Memory B cell (primary cell): ENCODE measurements at regions not wholly inside any gene's neighbourhood (a gene's known extent, or its start where the extent isn't known, plus 50 kb on each side); places are given as distances from the start of the nearest gene placed in this dataset.

Experiments
- ATAC-seq: fragments of 150-1000 bp; cut with Tn5 transposase; 2 replicates; pipeline ENCODE4 v1.10.0; 2021; ENCODE audit warnings: low read depth, mild to moderate bottlenecking, moderate library complexity
- DNase-seq, 2 donors: peaks; one replicate each; pipeline ENCODE4 v3.0.0; 2022; ENCODE audit warnings: low spot score in 2 of 2
- H3K27ac Mint-ChIP-seq: one replicate; pipeline ENCODE4 v1.8.0; 2022; ENCODE audit warnings: mild to moderate bottlenecking, moderate library complexity, mixed read lengths
- H3K27me3 Mint-ChIP-seq: one replicate; pipeline ENCODE4 v1.8.0; 2022; ENCODE audit warnings: mixed read lengths
- H3K36me3 Mint-ChIP-seq: one replicate; pipeline ENCODE4 v1.8.0; 2022; ENCODE audit warnings: mild to moderate bottlenecking, mixed read lengths
- H3K4me1 Mint-ChIP-seq: one replicate; pipeline ENCODE4 v1.8.0; 2022; ENCODE audit warnings: mixed read lengths
- H3K4me3 Mint-ChIP-seq: one replicate; pipeline ENCODE4 v1.8.0; 2022; ENCODE audit warnings: mild to moderate bottlenecking, moderate library complexity, mixed read lengths
- H3K9me3 Mint-ChIP-seq: one replicate; pipeline ENCODE4 v1.8.0; 2022; ENCODE audit warnings: mixed read lengths

DNA sequence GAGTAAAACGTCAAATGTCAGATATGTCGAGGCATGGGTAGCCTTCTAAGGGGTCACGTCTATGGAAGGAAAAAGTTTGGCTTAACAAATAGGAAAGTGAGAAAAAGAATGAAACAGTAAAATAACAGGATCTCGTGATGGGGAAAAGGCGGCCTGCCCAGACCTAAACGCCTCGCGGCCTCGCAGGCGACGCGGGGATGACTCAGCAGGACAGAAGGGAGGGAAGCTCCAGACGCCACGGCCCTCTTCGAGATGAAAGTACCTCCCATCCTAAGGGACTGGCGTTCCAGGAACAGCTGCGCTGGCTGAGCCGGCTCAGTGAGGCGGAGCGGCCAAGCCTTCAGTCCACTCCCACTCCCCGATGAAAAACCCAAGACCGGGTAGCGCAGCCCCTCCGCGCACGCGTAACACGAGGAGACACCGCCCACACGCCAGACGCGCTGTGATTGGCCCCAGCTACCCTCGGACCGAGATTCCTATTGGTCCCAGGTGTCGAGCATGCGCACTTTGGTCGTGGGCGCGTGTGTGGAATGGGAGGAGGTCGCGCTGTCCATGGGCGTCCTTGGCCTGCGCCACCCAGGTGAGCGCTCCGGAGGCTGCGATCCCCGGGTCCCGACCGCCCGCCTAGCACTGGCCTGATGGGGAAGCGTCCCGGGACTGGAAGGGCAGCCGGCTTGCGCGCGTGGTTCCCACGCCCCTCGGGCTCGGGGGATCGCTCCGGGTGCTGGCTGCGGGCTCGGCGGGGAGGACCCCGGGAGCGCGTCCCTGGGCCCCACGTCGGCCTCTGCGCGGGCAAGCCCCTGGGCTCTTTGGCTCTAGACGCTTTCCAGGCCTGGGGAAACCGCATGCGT, 588.5 kb downstream of the MTRR start:
- Mint-ChIP-seq H3K27me3 (no peaks in the 10 kb centered on the region), H3K27ac (peak overlapping the region; percentile 17), H3K4me1 (peaks cover 6% of the 10 kb centered on the region), H3K4me3 (peak overlapping the region; percentile 82), H3K9me3 (no peaks in the 10 kb centered on the region), H3K36me3 (no peaks in the 10 kb centered on the region)
- peak; percentile 94 for ATAC-seq
- peak; percentile 50 to 61 for DNase-seq

DNA sequence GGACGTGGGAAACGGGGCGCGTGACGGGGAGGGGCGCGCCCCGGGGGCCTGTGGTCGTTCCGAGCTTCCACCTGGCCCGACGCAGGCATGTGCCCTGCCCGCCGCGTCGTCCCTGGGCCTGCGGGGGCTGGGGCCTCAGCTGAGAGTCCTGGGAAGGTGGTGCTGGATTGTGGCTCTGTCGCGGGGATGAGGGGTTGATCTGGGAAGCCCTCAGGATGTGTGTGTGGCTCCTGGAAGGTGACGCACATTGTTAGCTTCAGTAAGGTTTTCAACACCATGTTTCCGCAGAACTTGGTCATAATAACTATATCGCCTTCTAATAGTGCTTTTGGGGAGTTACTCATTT, 589.1 kb downstream of the MTRR start:
- Mint-ChIP-seq H3K4me1 (peaks cover 6% of the 10 kb centered on the region), H3K9me3 (no peaks in the 10 kb centered on the region), H3K27me3 (no peaks in the 10 kb centered on the region), H3K36me3 (no peaks in the 10 kb centered on the region), H3K4me3 (peak overlapping the region; percentile 82), H3K27ac (peak overlapping the region; percentile 17)
- peak; percentile 10 for ATAC-seq
- no peak for DNase-seq

GRCh38 chr5:8461543-8461942, 592.6 kb downstream of the MTRR start:
- no peak overlapping the region for H3K4me3 Mint-ChIP-seq
- ATAC-seq: no peak

DNA sequence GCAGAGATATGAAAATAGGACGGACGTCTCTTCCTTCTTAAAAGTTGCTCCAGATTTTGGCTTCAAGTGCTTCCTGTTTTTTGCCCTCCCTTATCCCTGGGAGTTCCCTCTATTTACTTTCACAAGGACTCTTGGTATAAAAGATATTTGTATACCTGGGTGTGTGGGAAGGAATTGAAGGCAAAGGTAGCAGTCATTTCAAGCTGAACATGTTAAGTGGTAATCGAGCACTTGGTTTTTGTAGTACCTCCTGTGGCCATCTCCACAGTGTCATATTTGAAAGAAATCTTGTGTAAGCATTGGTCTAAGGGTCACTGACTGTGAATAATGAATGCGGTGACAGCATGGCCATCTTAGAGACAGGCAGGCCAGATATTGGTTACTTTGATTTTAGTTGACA, 593.6 kb downstream of the MTRR start:
- no peak overlapping the region for H3K27ac Mint-ChIP-seq
- H3K4me3 Mint-ChIP-seq: no peak overlapping the region
- H3K4me1 Mint-ChIP-seq: peaks cover 3% of the 10 kb centered on the region
- no peaks in the 10 kb centered on the region for H3K36me3 Mint-ChIP-seq
- H3K9me3 Mint-ChIP-seq: no peaks in the 10 kb centered on the region
- H3K27me3 Mint-ChIP-seq: no peaks in the 10 kb centered on the region
- no peak for DNase-seq
- no peak for ATAC-seq

More at GRCh38 chr5:8461543-8461942, 592.6 kb downstream of the MTRR start:
- H3K36me3 Mint-ChIP-seq: no peaks in the 10 kb centered on the region
- H3K4me1 Mint-ChIP-seq: peaks cover 6% of the 10 kb centered on the region
- no peak for DNase-seq
- H3K27ac Mint-ChIP-seq: no peak overlapping the region
- no peaks in the 10 kb centered on the region for H3K9me3 Mint-ChIP-seq
- H3K27me3 Mint-ChIP-seq: no peaks in the 10 kb centered on the region

GRCh38 chr5:8470489-8470888, 601.5 kb downstream of the MTRR start:
- DNase-seq (no peak), ATAC-seq (no peak)
- Mint-ChIP-seq H3K36me3 (peaks cover 2% of the 10 kb centered on the region), H3K4me1 (no peaks in the 10 kb centered on the region), H3K4me3 (no peak overlapping the region), H3K27me3 (no peaks in the 10 kb centered on the region), H3K27ac (no peak overlapping the region), H3K9me3 (peaks cover 8% of the 10 kb centered on the region)

DNA sequence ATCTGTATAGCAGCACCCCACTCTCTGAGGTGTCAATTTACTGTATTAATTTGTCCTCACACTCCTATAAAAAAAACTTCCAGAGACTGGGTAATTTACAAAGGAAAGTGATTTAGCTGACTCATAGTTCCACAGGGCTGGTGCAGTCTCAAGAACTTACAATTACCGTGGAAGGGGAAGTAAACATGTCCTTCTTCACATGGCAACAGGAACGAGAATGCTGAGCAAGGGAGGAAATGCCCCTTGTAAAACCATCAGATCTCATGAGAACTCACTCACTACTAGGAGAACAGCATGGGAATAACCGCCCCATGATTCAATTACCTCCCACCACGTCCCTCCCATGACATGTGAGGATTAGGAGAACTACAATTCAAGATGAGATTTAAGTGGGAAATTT, 602.6 kb downstream of the MTRR start:
- no peak for ATAC-seq

GRCh38 chr5:8473016-8473415, 604.1 kb downstream of the MTRR start:
- DNase-seq (no peak), ATAC-seq (no peak)
- H3K27me3 Mint-ChIP-seq: no peaks in the 10 kb centered on the region
- peaks cover 2% of the 10 kb centered on the region for H3K36me3 Mint-ChIP-seq
- H3K4me3 Mint-ChIP-seq: no peak overlapping the region
- no peaks in the 10 kb centered on the region for H3K4me1 Mint-ChIP-seq
- H3K9me3 Mint-ChIP-seq: peaks cover 8% of the 10 kb centered on the region
- no peak overlapping the region for H3K27ac Mint-ChIP-seq

More for the DNA sequence above, 602.6 kb downstream of the MTRR start:
- Mint-ChIP-seq H3K4me3 (no peak overlapping the region), H3K9me3 (peaks cover 8% of the 10 kb centered on the region), H3K27ac (no peak overlapping the region), H3K36me3 (peaks cover 2% of the 10 kb centered on the region), H3K27me3 (no peaks in the 10 kb centered on the region), H3K4me1 (no peaks in the 10 kb centered on the region)
- no peak for DNase-seq

GRCh38 chr5:8473827-8474568, 605.0 kb downstream of the MTRR start:
- Mint-ChIP-seq H3K9me3 (peaks cover 7% of the 10 kb centered on the region), H3K36me3 (peaks cover 2% of the 10 kb centered on the region), H3K4me3 (no peak overlapping the region), H3K27me3 (no peaks in the 10 kb centered on the region), H3K27ac (no peak overlapping the region), H3K4me1 (no peaks in the 10 kb centered on the region)
- DNase-seq (no peak), ATAC-seq (no peak)

DNA sequence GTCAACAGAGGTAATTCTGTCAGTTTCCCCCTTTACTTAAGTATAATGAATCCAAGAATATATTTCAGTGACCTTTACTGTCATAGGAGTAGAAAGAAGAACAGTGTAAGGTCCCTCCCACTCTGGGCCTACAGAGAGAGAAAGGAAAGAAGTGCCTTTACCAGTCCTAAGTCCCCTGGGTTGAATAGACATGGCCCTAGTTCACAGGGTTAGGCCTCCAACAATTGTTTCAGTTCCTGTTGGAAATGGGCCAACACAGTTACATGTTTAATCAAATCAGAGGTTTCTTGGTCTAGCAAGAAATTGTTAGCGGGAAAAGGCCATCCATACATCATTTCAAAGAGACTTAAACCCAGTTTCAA, 605.6 kb downstream of the MTRR start:
- Mint-ChIP-seq H3K4me3 (no peak overlapping the region), H3K36me3 (peaks cover 2% of the 10 kb centered on the region), H3K4me1 (no peaks in the 10 kb centered on the region), H3K27me3 (no peaks in the 10 kb centered on the region), H3K9me3 (peaks cover 7% of the 10 kb centered on the region), H3K27ac (no peak overlapping the region)
- ATAC-seq: no peak
- DNase-seq: no peak

GRCh38 chr5:8478326-8478725, 609.4 kb downstream of the MTRR start:
- H3K9me3 Mint-ChIP-seq: peaks cover 1% of the 10 kb centered on the region
- no peak overlapping the region for H3K27ac Mint-ChIP-seq
- no peaks in the 10 kb centered on the region for H3K4me1 Mint-ChIP-seq
- H3K36me3 Mint-ChIP-seq: no peaks in the 10 kb centered on the region
- H3K4me3 Mint-ChIP-seq: no peak overlapping the region
- H3K27me3 Mint-ChIP-seq: no peaks in the 10 kb centered on the region
- DNase-seq: no peak
- no peak for ATAC-seq

DNA sequence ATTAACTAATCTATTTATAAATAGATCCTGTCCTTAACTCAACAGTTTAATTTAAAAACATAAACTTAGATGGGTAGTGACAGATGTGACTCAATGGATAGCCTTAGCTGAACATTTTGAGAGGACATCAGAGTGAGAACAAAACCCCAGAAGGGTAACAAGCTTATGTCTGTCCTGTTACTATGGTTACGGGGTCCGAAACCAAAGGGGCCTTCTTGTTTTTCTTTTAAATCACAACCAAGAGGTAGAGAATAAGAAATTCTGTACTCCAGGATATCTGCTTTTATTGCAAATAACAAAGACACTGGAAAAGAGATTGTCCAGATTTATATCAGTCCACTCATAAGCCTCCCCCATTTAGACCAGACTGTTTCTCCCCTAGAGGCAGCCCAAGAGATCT, 612.1 kb downstream of the MTRR start:
- no peak for ATAC-seq
- H3K4me3 Mint-ChIP-seq: no peak overlapping the region
- H3K27ac Mint-ChIP-seq: no peak overlapping the region

DNA sequence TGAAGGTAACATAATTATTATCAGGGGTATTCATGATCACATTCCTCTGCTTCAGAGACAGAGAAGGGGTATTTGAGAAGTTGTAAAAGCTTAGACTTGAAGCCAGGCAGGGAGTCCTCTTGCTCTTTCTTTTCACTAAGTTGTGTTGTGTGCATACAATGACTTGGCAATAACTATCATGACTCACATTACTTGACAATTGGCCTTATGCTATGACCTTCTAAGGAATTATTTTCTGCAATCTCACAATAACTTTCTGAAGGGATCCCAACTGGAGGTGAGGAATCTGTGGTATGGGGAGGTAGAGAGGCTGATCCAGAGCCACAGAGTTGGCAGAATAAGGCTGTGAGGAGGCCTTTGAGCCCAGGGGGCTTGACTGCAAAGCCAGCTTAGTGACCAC, 622.3 kb downstream of the MTRR start:
- no peak overlapping the region for H3K4me3 Mint-ChIP-seq
- peaks cover 8% of the 10 kb centered on the region for H3K9me3 Mint-ChIP-seq
- DNase-seq: no peak
- no peaks in the 10 kb centered on the region for H3K36me3 Mint-ChIP-seq
- no peak for ATAC-seq
- H3K27me3 Mint-ChIP-seq: no peaks in the 10 kb centered on the region
- H3K4me1 Mint-ChIP-seq: no peaks in the 10 kb centered on the region
- no peak overlapping the region for H3K27ac Mint-ChIP-seq

More for the DNA sequence above, 612.1 kb downstream of the MTRR start:
- DNase-seq: no peak
- H3K36me3 Mint-ChIP-seq: no peaks in the 10 kb centered on the region
- no peaks in the 10 kb centered on the region for H3K4me1 Mint-ChIP-seq
- H3K27me3 Mint-ChIP-seq: no peaks in the 10 kb centered on the region
- peaks cover 1% of the 10 kb centered on the region for H3K9me3 Mint-ChIP-seq

DNA sequence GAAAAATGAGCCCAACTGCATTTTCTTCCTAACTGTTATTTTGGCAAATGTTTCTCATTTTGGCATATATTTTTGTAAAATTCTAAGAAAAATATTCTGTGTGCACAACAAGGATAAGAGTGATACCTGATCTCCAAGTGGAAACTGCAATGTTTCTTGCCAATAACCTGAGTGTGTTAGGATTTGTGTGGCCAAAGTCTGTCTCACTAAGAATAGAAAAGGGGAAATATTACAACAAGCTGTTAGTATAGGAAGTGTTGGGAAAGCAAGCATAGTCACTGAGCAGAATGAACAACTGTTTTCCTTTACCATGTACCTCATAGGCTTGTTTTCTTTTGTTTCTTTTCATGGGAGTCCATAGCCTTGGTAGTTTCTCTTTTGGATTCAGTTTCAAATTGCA, 624.2 kb downstream of the MTRR start:
- Mint-ChIP-seq H3K4me3 (no peak overlapping the region), H3K27ac (no peak overlapping the region), H3K4me1 (no peaks in the 10 kb centered on the region), H3K36me3 (no peaks in the 10 kb centered on the region), H3K9me3 (peaks cover 15% of the 10 kb centered on the region), H3K27me3 (no peaks in the 10 kb centered on the region)
- no peak for ATAC-seq
- DNase-seq: no peak

- Mint-ChIP-seq H3K27me3 (no peaks in the 10 kb centered on the region), H3K27ac (no peak overlapping the region)
These were observed 631.5 kb downstream of the MTRR start for GRCh38 chr5:8500426-8500825.

More at GRCh38 chr5:8500426-8500825, 631.5 kb downstream of the MTRR start:
- no peaks in the 10 kb centered on the region for H3K4me1 Mint-ChIP-seq
- no peaks in the 10 kb centered on the region for H3K36me3 Mint-ChIP-seq
- peaks cover 15% of the 10 kb centered on the region for H3K9me3 Mint-ChIP-seq
- DNase-seq (no peak), ATAC-seq (no peak)
- H3K4me3 Mint-ChIP-seq: no peak overlapping the region
